ENCODE measurements at regions not wholly inside any gene's neighbourhood (a gene's known extent, or its start where the extent isn't known, plus 50 kb on each side); places are given as distances from the start of the nearest gene placed in this dataset.

DNA sequence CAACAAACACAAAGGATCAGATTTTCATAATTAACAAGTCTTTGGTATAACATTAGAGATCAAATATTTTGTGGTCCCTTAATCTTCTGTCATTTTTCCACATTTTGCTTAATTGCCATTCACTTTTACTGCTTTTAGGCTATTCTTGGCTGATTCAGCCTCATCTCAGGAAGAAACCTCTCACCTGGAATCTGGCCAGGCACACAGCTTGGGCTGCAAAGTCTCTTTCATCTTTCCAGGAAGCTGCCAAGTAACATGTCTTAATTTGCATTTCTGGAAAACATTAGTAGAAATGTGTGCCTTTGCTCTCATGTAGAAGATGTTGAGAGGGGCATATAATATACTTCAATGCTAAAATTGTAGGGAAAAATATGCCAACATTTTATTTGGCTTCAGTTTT, 174.2 kb upstream of the STEAP4 start:
- Histone ChIP-seq H3K9me3 (ENCODE audit: control insufficient read depth, low read length) (peaks cover 1% of the 10 kb centered on the region), H3K36me3 (ENCODE audit: control insufficient read depth in 1 of 2, insufficient read depth in 2 of 2, low read length in 1 of 2) (no peaks in the 10 kb centered on the region), H3K4me1 (ENCODE audit: control insufficient read depth in 1 of 2, insufficient read depth in 2 of 2, low read length in 2 of 2) (no peaks in the 10 kb centered on the region), H3K4me3 (ENCODE audit: low read length in 2 of 2) (no peak overlapping the region), H3K27ac (ENCODE audit: low read depth in 1 of 2, low read length in 2 of 2) (no peak overlapping the region), H3K27me3 (ENCODE audit: control insufficient read depth in 1 of 2, insufficient read depth in 2 of 2, low read length in 1 of 2) (peaks cover 0 to 2% of the 10 kb centered on the region in 2 donors)
- ATAC-seq (ENCODE audit: low FRiP score) (no peak), DNase-seq (no peak)
- intact Hi-C loops (cut with DNase I), result no loop called here

DNA sequence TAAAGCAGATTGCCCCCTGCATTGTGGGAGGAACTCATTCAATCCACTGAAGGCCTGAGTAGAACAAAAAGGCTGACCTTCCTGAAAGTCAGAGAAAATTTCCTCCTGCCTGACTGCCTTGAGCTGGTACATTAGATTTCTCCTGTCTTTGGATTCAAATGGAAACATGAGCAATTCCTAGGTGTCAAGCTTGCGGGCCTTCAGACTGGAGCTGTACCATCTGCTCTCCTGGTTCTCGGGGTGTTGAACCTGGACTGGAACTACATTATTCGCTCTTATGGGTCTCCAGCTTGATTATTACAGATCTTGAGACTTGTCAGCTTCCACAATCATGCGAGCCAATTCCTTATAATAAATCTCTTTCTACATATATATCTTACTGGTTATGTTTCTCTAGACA, 173.6 kb upstream of the STEAP4 start:
- H3K4me1 ChIP-seq (ENCODE audit: control insufficient read depth in 1 of 2, insufficient read depth in 2 of 2, low read length in 2 of 2), result no peaks in the 10 kb centered on the region
- peaks cover 0 to 2% of the 10 kb centered on the region in 2 donors for H3K27me3 ChIP-seq (ENCODE audit: control insufficient read depth in 1 of 2, insufficient read depth in 2 of 2, low read length in 1 of 2)
- no peak overlapping the region for H3K4me3 ChIP-seq (ENCODE audit: low read length in 2 of 2)
- H3K27ac ChIP-seq (ENCODE audit: low read depth in 1 of 2, low read length in 2 of 2), result no peak overlapping the region
- no peaks in the 10 kb centered on the region for H3K36me3 ChIP-seq (ENCODE audit: control insufficient read depth in 1 of 2, insufficient read depth in 2 of 2, low read length in 1 of 2)
- peaks cover 1% of the 10 kb centered on the region for H3K9me3 ChIP-seq (ENCODE audit: control insufficient read depth, low read length)
- 64 to 68% methylated on average over 4 of the region's 4 CpGs for WGBS, 2 donors
- intact Hi-C loops (cut with DNase I), result no loop called here
- ATAC-seq (ENCODE audit: low FRiP score) (no peak), DNase-seq (no peak)

DNA sequence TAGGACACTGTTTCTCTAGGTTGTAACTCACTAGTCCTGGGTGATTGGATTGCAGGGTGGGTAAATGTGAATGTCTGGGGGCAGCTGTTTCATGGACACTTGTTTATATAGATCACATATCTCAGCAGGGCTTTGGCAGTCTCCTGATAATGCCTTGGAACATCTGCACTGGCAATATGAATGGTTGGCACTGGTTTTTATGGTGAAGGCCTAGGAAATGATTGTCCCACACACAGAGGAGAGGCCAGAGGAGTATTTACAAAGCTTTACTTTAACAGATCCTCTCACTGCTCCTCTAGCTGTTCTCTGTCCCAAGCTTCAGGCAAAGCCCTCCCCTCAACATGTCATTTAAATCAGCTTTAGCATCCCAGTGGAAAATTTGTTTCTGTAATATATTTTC, 171.3 kb upstream of the STEAP4 start:
- peaks cover 1% of the 10 kb centered on the region for H3K9me3 ChIP-seq (ENCODE audit: control insufficient read depth, low read length)
- no peaks in the 10 kb centered on the region for H3K4me1 ChIP-seq (ENCODE audit: control insufficient read depth in 1 of 2, insufficient read depth in 2 of 2, low read length in 2 of 2)
- H3K4me3 ChIP-seq (ENCODE audit: low read length in 2 of 2), result no peak overlapping the region
- H3K27me3 ChIP-seq (ENCODE audit: control insufficient read depth in 1 of 2, insufficient read depth in 2 of 2, low read length in 1 of 2), result no peaks in the 10 kb centered on the region
- ATAC-seq (ENCODE audit: low FRiP score), result no peak
- intact Hi-C loops (cut with DNase I), result no loop called here
- DNase-seq, result no peak
- no peak overlapping the region for H3K27ac ChIP-seq (ENCODE audit: low read depth in 1 of 2, low read length in 2 of 2)
- no peaks in the 10 kb centered on the region for H3K36me3 ChIP-seq (ENCODE audit: control insufficient read depth in 1 of 2, insufficient read depth in 2 of 2, low read length in 1 of 2)

DNA sequence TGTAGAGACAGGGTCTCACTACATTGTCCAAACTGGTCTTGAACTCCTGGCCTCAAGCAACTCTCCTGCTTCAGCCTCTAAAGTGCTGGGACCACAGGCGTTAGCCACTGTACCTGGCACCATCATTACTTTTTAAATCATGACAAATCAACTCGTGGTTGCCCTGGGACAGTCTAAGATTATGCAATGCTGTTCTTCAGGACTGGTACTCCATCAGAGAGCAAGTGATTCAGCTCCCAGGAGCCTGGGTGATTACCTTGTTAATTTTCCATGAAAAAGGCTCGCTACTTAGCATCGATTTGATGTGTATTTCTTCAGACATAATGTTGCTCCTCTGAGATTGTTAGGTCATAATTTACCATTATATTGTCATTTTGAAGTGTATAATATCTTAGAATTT, 158.9 kb upstream of the STEAP4 start:
- Histone ChIP-seq H3K4me1 (ENCODE audit: control insufficient read depth in 1 of 2, insufficient read depth in 2 of 2, low read length in 2 of 2) (no peaks in the 10 kb centered on the region), H3K36me3 (ENCODE audit: control insufficient read depth in 1 of 2, insufficient read depth in 2 of 2, low read length in 1 of 2) (no peaks in the 10 kb centered on the region), H3K27me3 (ENCODE audit: control insufficient read depth in 1 of 2, insufficient read depth in 2 of 2, low read length in 1 of 2) (no peaks in the 10 kb centered on the region), H3K27ac (ENCODE audit: low read depth in 1 of 2, low read length in 2 of 2) (no peak overlapping the region), H3K4me3 (ENCODE audit: low read length in 2 of 2) (no peak overlapping the region), H3K9me3 (ENCODE audit: control insufficient read depth, low read length) (peaks cover 2% of the 10 kb centered on the region)
- intact Hi-C loops (cut with DNase I), result no loop called here
- no peak for ATAC-seq (ENCODE audit: low FRiP score)
- 63 to 68% methylated on average over 4 of the region's 4 CpGs for WGBS, 2 donors
- no peak for DNase-seq

DNA sequence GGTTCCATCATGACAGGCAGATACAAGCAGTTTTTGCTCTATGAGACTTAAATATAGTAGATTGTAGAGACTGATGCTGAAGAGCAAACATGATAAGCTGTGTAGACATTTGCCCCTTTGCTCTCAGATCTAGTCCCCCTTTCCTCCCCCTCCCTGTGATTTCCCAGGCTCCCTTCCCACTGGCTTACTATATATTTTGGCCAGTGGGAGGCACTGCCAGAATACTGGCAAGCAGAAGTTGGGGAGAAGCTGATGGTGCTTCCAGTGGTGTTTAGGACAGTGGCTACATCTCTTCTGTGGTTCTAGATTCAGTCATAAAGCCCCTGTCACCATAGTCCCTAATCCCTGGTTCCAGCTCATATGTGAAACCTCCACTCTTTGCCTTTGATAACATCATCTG, 156.1 kb upstream of the STEAP4 start:
- DNase-seq (no peak), ATAC-seq (ENCODE audit: low FRiP score) (no peak)
- Histone ChIP-seq H3K4me1 (ENCODE audit: control insufficient read depth in 1 of 2, insufficient read depth in 2 of 2, low read length in 2 of 2) (no peaks in the 10 kb centered on the region), H3K9me3 (ENCODE audit: control insufficient read depth, low read length) (peaks cover 2% of the 10 kb centered on the region), H3K4me3 (ENCODE audit: low read length in 2 of 2) (no peak overlapping the region), H3K36me3 (ENCODE audit: control insufficient read depth in 1 of 2, insufficient read depth in 2 of 2, low read length in 1 of 2) (no peaks in the 10 kb centered on the region), H3K27me3 (ENCODE audit: control insufficient read depth in 1 of 2, insufficient read depth in 2 of 2, low read length in 1 of 2) (no peaks in the 10 kb centered on the region), H3K27ac (ENCODE audit: low read depth in 1 of 2, low read length in 2 of 2) (no peak overlapping the region)
- intact Hi-C loops (cut with DNase I), result no loop called here

DNA sequence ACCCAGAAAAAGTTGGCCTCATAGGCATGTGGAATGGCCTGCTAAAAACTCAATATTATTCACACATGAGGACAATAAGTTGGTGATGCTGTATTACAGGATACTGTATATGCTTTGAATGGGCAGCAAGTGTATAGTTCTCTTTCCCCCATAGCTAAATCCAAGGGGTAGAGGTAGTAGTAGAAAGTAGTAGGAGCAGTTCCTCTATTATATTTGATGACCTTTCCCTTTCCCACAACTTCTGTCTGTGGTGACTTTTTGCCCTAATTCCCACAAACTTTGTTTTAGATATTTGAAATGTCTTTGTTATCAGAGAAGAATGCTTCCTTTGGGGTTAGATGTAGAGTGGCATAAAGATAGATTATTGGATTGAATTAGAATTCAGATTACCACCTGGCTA, 154.0 kb upstream of the STEAP4 start:
- no peak overlapping the region for H3K4me3 ChIP-seq (ENCODE audit: low read length in 2 of 2)
- H3K4me1 ChIP-seq (ENCODE audit: control insufficient read depth in 1 of 2, insufficient read depth in 2 of 2, low read length in 2 of 2), result no peaks in the 10 kb centered on the region
- intact Hi-C loops (cut with DNase I), result no loop called here
- H3K27ac ChIP-seq (ENCODE audit: low read depth in 1 of 2, low read length in 2 of 2), result no peak overlapping the region
- no peak for DNase-seq
- H3K9me3 ChIP-seq (ENCODE audit: control insufficient read depth, low read length), result peaks cover 2% of the 10 kb centered on the region
- H3K27me3 ChIP-seq (ENCODE audit: control insufficient read depth in 1 of 2, insufficient read depth in 2 of 2, low read length in 1 of 2), result no peaks in the 10 kb centered on the region
- ATAC-seq (ENCODE audit: low FRiP score), result no peak
- no peaks in the 10 kb centered on the region for H3K36me3 ChIP-seq (ENCODE audit: control insufficient read depth in 1 of 2, insufficient read depth in 2 of 2, low read length in 1 of 2)

DNA sequence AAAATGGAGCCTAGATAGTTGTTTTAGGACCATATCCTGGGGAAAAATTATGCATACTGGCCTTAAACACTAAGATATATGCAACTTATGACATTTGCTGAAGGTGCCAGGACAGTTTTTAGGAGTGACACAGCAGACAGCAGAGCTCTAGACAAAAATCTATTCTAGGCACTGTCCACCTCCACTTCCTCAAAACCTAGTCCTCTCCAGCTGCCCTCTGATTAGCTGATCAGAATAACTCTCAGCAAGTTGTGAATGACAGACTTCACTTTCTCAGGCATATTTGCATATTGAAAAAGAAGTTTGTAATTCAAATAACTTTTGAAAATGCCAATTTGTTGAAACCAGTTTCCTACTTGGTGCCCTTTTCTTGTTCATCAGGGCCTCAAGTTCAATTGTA, 152.3 kb upstream of the STEAP4 start:
- no peaks in the 10 kb centered on the region for H3K9me3 ChIP-seq (ENCODE audit: control insufficient read depth, low read length)
- DNase-seq (no peak), ATAC-seq (ENCODE audit: low FRiP score) (no peak)
- H3K4me1 ChIP-seq (ENCODE audit: control insufficient read depth in 1 of 2, insufficient read depth in 2 of 2, low read length in 2 of 2), result no peaks in the 10 kb centered on the region
- H3K4me3 ChIP-seq (ENCODE audit: low read length in 2 of 2), result no peak overlapping the region
- no peaks in the 10 kb centered on the region for H3K27me3 ChIP-seq (ENCODE audit: control insufficient read depth in 1 of 2, insufficient read depth in 2 of 2, low read length in 1 of 2)
- H3K27ac ChIP-seq (ENCODE audit: low read depth in 1 of 2, low read length in 2 of 2), result no peak overlapping the region
- H3K36me3 ChIP-seq (ENCODE audit: control insufficient read depth in 1 of 2, insufficient read depth in 2 of 2, low read length in 1 of 2), result no peaks in the 10 kb centered on the region
- intact Hi-C loops (cut with DNase I), result no loop called here

DNA sequence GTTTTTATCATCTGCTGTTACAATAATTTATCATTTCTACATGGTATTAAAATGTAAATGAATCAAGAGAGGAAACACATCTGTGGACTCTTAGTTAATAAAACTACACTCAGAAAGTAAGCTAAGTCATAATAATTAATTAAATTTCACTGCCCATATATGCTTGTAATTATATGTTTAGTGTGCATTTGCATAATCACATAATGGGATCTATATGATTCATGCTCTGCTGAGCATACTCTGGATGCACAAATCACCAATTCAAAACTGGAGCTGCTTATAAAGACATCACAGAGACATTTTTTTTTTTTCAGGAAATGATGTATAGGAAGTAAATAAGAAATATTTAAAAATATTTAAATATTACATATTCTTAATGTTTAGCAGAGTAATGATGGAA, 151.6 kb upstream of the STEAP4 start:
- DNase-seq, result no peak

DNA sequence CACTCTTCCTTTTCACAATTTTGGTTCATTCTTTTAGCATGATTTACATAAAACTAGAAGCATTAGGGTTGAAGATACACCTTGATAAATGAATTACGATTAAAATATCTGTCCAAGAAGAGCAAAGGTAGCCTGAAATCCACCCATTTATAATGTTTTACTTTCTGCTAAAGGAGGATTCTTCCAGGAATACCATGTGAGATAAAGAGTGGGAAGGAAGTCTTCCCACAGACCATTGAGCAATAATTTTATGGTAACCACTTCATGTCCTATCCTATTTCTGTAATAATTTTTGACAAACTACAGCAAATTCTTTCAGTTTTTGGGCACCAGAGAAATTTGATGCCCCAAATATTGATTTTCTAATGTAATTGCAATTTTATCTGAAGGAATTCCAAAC, 150.6 kb upstream of the STEAP4 start:
- no peaks in the 10 kb centered on the region for H3K27me3 ChIP-seq (ENCODE audit: control insufficient read depth in 1 of 2, insufficient read depth in 2 of 2, low read length in 1 of 2)
- H3K9me3 ChIP-seq (ENCODE audit: control insufficient read depth, low read length), result no peaks in the 10 kb centered on the region
- H3K27ac ChIP-seq (ENCODE audit: low read depth in 1 of 2, low read length in 2 of 2), result no peak overlapping the region
- H3K4me3 ChIP-seq (ENCODE audit: low read length in 2 of 2), result no peak overlapping the region
- no peaks in the 10 kb centered on the region for H3K4me1 ChIP-seq (ENCODE audit: control insufficient read depth in 1 of 2, insufficient read depth in 2 of 2, low read length in 2 of 2)
- intact Hi-C loops (cut with DNase I), result no loop called here
- WGBS, 2 donors, result 91 to 92% methylated on average over 1 of the region's 1 CpG
- DNase-seq (no peak), ATAC-seq (ENCODE audit: low FRiP score) (no peak)
- H3K36me3 ChIP-seq (ENCODE audit: control insufficient read depth in 1 of 2, insufficient read depth in 2 of 2, low read length in 1 of 2), result no peaks in the 10 kb centered on the region

More for the DNA sequence above, 151.6 kb upstream of the STEAP4 start:
- no peaks in the 10 kb centered on the region for H3K4me1 ChIP-seq (ENCODE audit: control insufficient read depth in 1 of 2, insufficient read depth in 2 of 2, low read length in 2 of 2)
- no peaks in the 10 kb centered on the region for H3K36me3 ChIP-seq (ENCODE audit: control insufficient read depth in 1 of 2, insufficient read depth in 2 of 2, low read length in 1 of 2)
- H3K27me3 ChIP-seq (ENCODE audit: control insufficient read depth in 1 of 2, insufficient read depth in 2 of 2, low read length in 1 of 2), result no peaks in the 10 kb centered on the region
- H3K9me3 ChIP-seq (ENCODE audit: control insufficient read depth, low read length), result no peaks in the 10 kb centered on the region
- intact Hi-C loops (cut with DNase I), result no loop called here
- ATAC-seq (ENCODE audit: low FRiP score), result no peak
- H3K27ac ChIP-seq (ENCODE audit: low read depth in 1 of 2, low read length in 2 of 2), result no peak overlapping the region
- no peak overlapping the region for H3K4me3 ChIP-seq (ENCODE audit: low read length in 2 of 2)

DNA sequence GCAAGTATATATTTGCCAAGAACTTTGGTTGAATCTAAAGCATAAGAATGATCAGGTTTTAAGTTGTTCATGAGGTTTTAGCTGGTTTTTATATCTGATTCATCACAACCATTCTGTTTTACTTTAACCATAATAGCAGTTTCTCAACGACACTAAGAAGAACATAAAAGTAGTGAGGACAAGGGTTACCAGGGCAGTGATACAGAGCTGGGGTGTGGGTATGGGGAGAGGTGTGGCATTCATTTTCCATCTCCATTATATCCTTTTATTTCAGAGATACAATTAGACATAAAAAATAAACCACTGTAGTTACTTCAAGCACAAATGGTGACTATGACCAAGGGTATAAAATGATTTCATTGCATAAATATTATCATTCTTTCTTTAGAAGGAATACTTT, 149.8 kb upstream of the STEAP4 start:
- no peak overlapping the region for H3K27ac ChIP-seq (ENCODE audit: low read depth in 1 of 2, low read length in 2 of 2)
- intact Hi-C loops (cut with DNase I), result no loop called here
- no peak for DNase-seq
- no peaks in the 10 kb centered on the region for H3K4me1 ChIP-seq (ENCODE audit: control insufficient read depth in 1 of 2, insufficient read depth in 2 of 2, low read length in 2 of 2)
- no peak overlapping the region for H3K4me3 ChIP-seq (ENCODE audit: low read length in 2 of 2)
- WGBS, 2 donors, result 0 to 35% methylated on average over 1 of the region's 1 CpG
- H3K9me3 ChIP-seq (ENCODE audit: control insufficient read depth, low read length), result no peaks in the 10 kb centered on the region
- H3K27me3 ChIP-seq (ENCODE audit: control insufficient read depth in 1 of 2, insufficient read depth in 2 of 2, low read length in 1 of 2), result no peaks in the 10 kb centered on the region
- no peak for ATAC-seq (ENCODE audit: low FRiP score)
- H3K36me3 ChIP-seq (ENCODE audit: control insufficient read depth in 1 of 2, insufficient read depth in 2 of 2, low read length in 1 of 2), result no peaks in the 10 kb centered on the region

Measured in aorta (tissue), 5 donors.